ENCODE measurements at regions not wholly inside any gene's neighbourhood (a gene's known extent, or its start where the extent isn't known, plus 50 kb on each side); places are given as distances from the start of the nearest gene placed in this dataset.

DNA sequence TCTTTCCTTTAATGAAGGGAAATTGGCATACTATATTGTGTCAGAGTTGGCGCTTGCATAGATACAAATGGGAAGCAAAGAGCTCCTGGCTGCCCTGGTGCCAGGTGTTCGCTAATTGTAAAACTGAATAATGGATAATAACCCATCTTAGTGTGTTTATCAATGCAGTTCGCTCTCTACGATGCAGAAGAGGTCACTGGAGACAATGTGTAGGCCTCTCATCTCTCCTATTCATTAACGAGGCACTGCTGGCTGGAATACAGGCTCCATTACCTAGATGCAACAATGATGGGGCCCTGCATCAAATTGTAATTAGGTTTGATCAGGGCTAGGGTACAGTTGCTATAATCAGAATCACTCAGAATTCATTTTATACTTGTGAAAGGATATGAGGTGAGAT is 171.0 kb downstream of the RMI1 start:
- TF ChIP-seq SMAD3 (CRISPR knock-in tag; IDR thresholded peaks at IDR 0.05; ENCODE audit: borderline replicate concordance) (no peak), CTCF (IDR thresholded peaks at IDR 0.05) (no peak), NFYB (CRISPR knock-in tag; conservative IDR thresholded peaks at IDR 0.05; ENCODE audit: low read depth) (no peak), CREM (CRISPR knock-in tag; IDR thresholded peaks at IDR 0.05) (no peak), EMX1 (CRISPR knock-in tag; IDR thresholded peaks at IDR 0.05) (no peak), ZNF671 (CRISPR knock-in tag; IDR thresholded peaks at IDR 0.05) (no peak), ZNF121 (CRISPR knock-in tag; IDR thresholded peaks at IDR 0.05) (no peak), TEAD4 (CRISPR knock-in tag; IDR thresholded peaks at IDR 0.05) (no peak), HMGXB4 (CRISPR knock-in tag; IDR thresholded peaks at IDR 0.05) (no peak), ZNF232 (CRISPR knock-in tag; IDR thresholded peaks at IDR 0.05) (no peak)
- TF ChIP-seq, protein P1, sequence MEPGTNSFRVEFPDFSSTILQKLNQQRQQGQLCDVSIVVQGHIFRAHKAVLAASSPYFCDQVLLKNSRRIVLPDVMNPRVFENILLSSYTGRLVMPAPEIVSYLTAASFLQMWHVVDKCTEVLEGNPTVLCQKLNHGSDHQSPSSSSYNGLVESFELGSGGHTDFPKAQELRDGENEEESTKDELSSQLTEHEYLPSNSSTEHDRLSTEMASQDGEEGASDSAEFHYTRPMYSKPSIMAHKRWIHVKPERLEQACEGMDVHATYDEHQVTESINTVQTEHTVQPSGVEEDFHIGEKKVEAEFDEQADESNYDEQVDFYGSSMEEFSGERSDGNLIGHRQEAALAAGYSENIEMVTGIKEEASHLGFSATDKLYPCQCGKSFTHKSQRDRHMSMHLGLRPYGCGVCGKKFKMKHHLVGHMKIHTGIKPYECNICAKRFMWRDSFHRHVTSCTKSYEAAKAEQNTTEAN (CRISPR knock-in tag; IDR thresholded peaks at IDR 0.05) = no peak
- TF ChIP-seq, protein P2, sequence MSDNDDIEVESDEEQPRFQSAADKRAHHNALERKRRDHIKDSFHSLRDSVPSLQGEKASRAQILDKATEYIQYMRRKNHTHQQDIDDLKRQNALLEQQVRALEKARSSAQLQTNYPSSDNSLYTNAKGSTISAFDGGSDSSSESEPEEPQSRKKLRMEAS (CRISPR knock-in tag; IDR thresholded peaks at IDR 0.05) = no peak
- TF ChIP-seq, protein P3, sequence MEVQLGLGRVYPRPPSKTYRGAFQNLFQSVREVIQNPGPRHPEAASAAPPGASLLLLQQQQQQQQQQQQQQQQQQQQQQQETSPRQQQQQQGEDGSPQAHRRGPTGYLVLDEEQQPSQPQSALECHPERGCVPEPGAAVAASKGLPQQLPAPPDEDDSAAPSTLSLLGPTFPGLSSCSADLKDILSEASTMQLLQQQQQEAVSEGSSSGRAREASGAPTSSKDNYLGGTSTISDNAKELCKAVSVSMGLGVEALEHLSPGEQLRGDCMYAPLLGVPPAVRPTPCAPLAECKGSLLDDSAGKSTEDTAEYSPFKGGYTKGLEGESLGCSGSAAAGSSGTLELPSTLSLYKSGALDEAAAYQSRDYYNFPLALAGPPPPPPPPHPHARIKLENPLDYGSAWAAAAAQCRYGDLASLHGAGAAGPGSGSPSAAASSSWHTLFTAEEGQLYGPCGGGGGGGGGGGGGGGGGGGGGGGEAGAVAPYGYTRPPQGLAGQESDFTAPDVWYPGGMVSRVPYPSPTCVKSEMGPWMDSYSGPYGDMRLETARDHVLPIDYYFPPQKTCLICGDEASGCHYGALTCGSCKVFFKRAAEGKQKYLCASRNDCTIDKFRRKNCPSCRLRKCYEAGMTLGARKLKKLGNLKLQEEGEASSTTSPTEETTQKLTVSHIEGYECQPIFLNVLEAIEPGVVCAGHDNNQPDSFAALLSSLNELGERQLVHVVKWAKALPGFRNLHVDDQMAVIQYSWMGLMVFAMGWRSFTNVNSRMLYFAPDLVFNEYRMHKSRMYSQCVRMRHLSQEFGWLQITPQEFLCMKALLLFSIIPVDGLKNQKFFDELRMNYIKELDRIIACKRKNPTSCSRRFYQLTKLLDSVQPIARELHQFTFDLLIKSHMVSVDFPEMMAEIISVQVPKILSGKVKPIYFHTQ (CRISPR knock-in tag; IDR thresholded peaks at IDR 0.05) = no peak
